Right ventricle myocardium superior (tissue), 1 donor: ENCODE measurements at regions not wholly inside any gene's neighbourhood (a gene's known extent, or its start where the extent isn't known, plus 50 kb on each side); places are given as distances from the start of the nearest gene placed in this dataset.

ENCODE experiments used
- ATAC-seq: fragments of 200-7000 bp; cut with Tn5 transposase; one replicate; pipeline ENCODE4 v1.9.1; 2020; ENCODE audit warnings: mild to moderate bottlenecking; ENCODE audit not compliant: poor library complexity
- DNase-seq: peaks from one replicate; pipeline ENCODE4 v3.0.0-alpha.2; 2020
- intact Hi-C: fragments of 100-400 bp; cut with DNase I; formaldehyde crosslinking; loops from one replicate; pipeline ENCODE4 v1.11.2; 2022
- donor health status: DM: no; HTN: yes; CAD: no; lungs with severe emphysema.

- ATAC-seq = no peak
Observed at GRCh38 chr6:167049275-167049674, 50.1 kb downstream of the CEP43 start.

GRCh38 chr6:167050903-167051302 lies 51.7 kb downstream of the CEP43 start:
- intact Hi-C loops = no loop called here
- ATAC-seq (peak; percentile 62), DNase-seq (no peak)

More at GRCh38 chr6:167049275-167049674, 50.1 kb downstream of the CEP43 start:
- DNase-seq = no peak
- intact Hi-C loops = no loop called here

GRCh38 chr6:167053895-167054530 lies 54.8 kb downstream of the CEP43 start:
- DNase-seq (no peak), ATAC-seq (peak; percentile 25)
- intact Hi-C loops = no loop called here

GRCh38 chr6:167054987-167055386 lies 55.8 kb downstream of the CEP43 start:
- DNase-seq = no peak
- ATAC-seq = no peak
- intact Hi-C loops = no loop called here

- DNase-seq (no peak), ATAC-seq (no peak)
- intact Hi-C loops = no loop called here
Observed at GRCh38 chr6:167056370-167056769, 57.2 kb downstream of the CEP43 start.

GRCh38 chr6:167058261-167058660 lies 59.1 kb downstream of the CEP43 start:
- intact Hi-C loops = no loop called here
- DNase-seq (no peak), ATAC-seq (no peak)
